ENCODE measurements at regions not wholly inside any gene's neighbourhood (a gene's known extent, or its start where the extent isn't known, plus 50 kb on each side); places are given as distances from the start of the nearest gene placed in this dataset.

DNA sequence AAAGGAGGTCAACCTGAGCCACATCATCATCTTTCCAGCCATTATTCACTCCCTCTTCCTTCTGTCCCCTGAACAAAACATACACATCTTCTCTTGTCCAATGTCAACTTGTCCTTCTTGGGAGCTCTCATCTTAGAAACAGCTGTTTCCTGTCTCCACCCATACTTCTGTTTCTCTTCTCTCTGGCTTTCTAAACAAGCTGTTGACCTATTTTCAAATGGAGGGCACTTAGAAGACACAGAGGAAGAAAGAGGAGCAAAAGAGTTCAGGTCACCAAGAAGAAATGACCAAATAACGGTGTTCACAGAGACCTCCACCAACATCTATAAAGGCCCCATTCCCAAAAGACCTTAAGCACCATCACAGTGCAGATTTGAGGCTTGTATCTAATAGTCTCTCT is 355.9 kb upstream of the HNRNPA3 start:
- Histone ChIP-seq H3K4me1 (ENCODE audit: insufficient read depth, low read length, poor library complexity, severe bottlenecking) (peaks cover 2% of the 10 kb centered on the region), H3K4me3 (ENCODE audit: low read depth, low read length, poor library complexity, severe bottlenecking) (no peak overlapping the region), H3K27ac (ENCODE audit: low read depth, low read length, poor library complexity, severe bottlenecking) (no peak overlapping the region), H3K36me3 (ENCODE audit: insufficient read depth, low read length, poor library complexity, severe bottlenecking) (no peaks in the 10 kb centered on the region), H3K27me3 (replicated peaks; ENCODE audit: insufficient read depth, low read depth, low read length, poor library complexity) (no peaks in the 10 kb centered on the region), H3K9me3 (ENCODE audit: low read depth, low read length, poor library complexity, severe bottlenecking) (no peaks in the 10 kb centered on the region)
- ChIA-PET POLR2A (ENCODE audit: low non-redundant PET) (no interaction called here), CTCF (no interaction called here)
- DNase-seq (ENCODE audit: low spot score) = no peak
- no TSS peak for BruUV-seq (replicated peaks)
- intact Hi-C loops (cut with micrococcal nuclease; ENCODE audit: unreplicated experiment) = no loop called here
- TF ChIP-seq EZH2 (IDR thresholded peaks at IDR 0.05; ENCODE audit: borderline replicate concordance, low read depth, low read length, poor library complexity, severe bottlenecking) = no peak
- TF ChIP-seq, protein P1, sequence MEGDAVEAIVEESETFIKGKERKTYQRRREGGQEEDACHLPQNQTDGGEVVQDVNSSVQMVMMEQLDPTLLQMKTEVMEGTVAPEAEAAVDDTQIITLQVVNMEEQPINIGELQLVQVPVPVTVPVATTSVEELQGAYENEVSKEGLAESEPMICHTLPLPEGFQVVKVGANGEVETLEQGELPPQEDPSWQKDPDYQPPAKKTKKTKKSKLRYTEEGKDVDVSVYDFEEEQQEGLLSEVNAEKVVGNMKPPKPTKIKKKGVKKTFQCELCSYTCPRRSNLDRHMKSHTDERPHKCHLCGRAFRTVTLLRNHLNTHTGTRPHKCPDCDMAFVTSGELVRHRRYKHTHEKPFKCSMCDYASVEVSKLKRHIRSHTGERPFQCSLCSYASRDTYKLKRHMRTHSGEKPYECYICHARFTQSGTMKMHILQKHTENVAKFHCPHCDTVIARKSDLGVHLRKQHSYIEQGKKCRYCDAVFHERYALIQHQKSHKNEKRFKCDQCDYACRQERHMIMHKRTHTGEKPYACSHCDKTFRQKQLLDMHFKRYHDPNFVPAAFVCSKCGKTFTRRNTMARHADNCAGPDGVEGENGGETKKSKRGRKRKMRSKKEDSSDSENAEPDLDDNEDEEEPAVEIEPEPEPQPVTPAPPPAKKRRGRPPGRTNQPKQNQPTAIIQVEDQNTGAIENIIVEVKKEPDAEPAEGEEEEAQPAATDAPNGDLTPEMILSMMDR (conservative IDR thresholded peaks at IDR 0.05; ENCODE audit: low read depth, low read length) = no peak

DNA sequence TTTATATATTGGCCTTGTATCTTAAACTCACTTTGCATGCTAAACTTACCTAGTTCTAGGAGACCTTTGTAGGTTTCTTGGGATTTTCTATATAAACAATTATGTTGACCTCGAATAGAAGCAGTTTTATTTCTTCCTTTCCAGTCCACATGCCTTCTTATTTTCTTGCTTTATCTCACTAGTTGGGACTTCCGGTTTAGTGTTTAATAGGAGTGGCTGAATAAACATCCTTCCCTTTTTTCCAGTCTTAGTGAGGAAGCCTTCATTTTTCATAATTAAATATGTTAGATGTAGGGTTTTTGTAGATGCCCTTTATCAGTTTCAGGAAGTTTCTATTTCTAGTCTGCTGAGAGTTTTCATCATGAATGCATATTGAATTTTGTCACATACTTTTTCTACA is 347.3 kb upstream of the HNRNPA3 start:
- no TSS peak for BruUV-seq (replicated peaks)
- H3K27me3 ChIP-seq (replicated peaks; ENCODE audit: insufficient read depth, low read depth, low read length, poor library complexity) = no peaks in the 10 kb centered on the region

DNA sequence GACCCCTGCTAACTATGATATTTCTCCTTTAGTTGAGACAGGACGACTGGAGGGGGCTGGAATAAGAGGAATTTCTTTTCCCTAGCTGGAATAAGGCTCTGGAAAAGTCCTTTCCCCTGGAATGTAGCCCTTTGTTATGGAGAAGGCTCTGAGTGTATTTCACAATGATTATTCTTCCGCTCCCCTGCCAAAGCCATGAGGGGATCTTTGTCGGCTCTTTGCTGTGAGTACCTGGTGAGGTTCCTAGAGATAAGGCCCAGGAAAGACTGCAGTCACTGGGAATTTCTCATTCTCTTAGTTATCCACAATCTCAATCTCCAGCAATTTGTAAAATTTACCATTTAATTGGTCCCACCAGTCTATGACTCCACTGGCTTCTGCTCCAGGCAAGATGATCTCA is 340.2 kb upstream of the HNRNPA3 start:
- ChIA-PET CTCF (no interaction called here), POLR2A (ENCODE audit: low non-redundant PET) (no interaction called here)
- no peaks in the 10 kb centered on the region for H3K27me3 ChIP-seq (replicated peaks; ENCODE audit: insufficient read depth, low read depth, low read length, poor library complexity)
- peaks cover 15% of the 10 kb centered on the region for H3K9me3 ChIP-seq (ENCODE audit: low read depth, low read length, poor library complexity, severe bottlenecking)
- H3K36me3 ChIP-seq (ENCODE audit: insufficient read depth, low read length, poor library complexity, severe bottlenecking) = no peaks in the 10 kb centered on the region
- no peak for DNase-seq (ENCODE audit: low spot score)
- no peak overlapping the region for H3K4me3 ChIP-seq (ENCODE audit: low read depth, low read length, poor library complexity, severe bottlenecking)
- TF ChIP-seq EZH2 (IDR thresholded peaks at IDR 0.05; ENCODE audit: borderline replicate concordance, low read depth, low read length, poor library complexity, severe bottlenecking) = no peak
- no TSS peak for BruUV-seq (replicated peaks)
- intact Hi-C loops (cut with micrococcal nuclease; ENCODE audit: unreplicated experiment) = no loop called here
- no peak overlapping the region for H3K27ac ChIP-seq (ENCODE audit: low read depth, low read length, poor library complexity, severe bottlenecking)
- H3K4me1 ChIP-seq (ENCODE audit: insufficient read depth, low read length, poor library complexity, severe bottlenecking) = no peaks in the 10 kb centered on the region

More for the DNA sequence above, 347.3 kb upstream of the HNRNPA3 start:
- no peak for DNase-seq (ENCODE audit: low spot score)
- no peaks in the 10 kb centered on the region for H3K9me3 ChIP-seq (ENCODE audit: low read depth, low read length, poor library complexity, severe bottlenecking)
- CTCF ChIA-PET = no interaction called here
- H3K4me3 ChIP-seq (ENCODE audit: low read depth, low read length, poor library complexity, severe bottlenecking) = no peak overlapping the region
- POLR2A ChIA-PET (ENCODE audit: low non-redundant PET) = no interaction called here
- intact Hi-C loops (cut with micrococcal nuclease; ENCODE audit: unreplicated experiment) = no loop called here
- TF ChIP-seq, protein P1 (conservative IDR thresholded peaks at IDR 0.05; ENCODE audit: low read depth, low read length) = no peak
- no peak for TF ChIP-seq EZH2 (IDR thresholded peaks at IDR 0.05; ENCODE audit: borderline replicate concordance, low read depth, low read length, poor library complexity, severe bottlenecking)
- H3K27ac ChIP-seq (ENCODE audit: low read depth, low read length, poor library complexity, severe bottlenecking) = no peak overlapping the region
- no peaks in the 10 kb centered on the region for H3K36me3 ChIP-seq (ENCODE audit: insufficient read depth, low read length, poor library complexity, severe bottlenecking)
- no peaks in the 10 kb centered on the region for H3K4me1 ChIP-seq (ENCODE audit: insufficient read depth, low read length, poor library complexity, severe bottlenecking)

DNA sequence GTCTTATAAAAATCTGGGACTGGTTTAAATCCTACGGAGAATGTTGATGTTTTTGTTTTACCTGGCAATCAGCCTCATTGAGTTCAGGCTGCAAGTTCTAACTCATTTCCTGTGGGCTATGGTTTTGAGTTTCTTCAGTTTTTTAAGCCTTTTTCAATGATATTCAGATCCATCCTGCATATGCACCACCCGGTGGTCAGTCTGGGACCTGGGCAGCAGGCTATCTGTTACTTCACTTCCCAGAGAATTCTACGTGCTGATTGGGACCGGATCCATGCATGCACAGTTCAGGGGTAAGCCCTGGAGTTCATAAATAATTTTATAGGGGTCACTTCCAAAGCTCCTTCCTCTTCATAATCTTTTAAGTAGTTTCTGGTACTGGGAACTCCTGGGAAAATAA is 339.2 kb upstream of the HNRNPA3 start:
- BruUV-seq (replicated peaks) = no TSS peak
- ChIA-PET CTCF (no interaction called here), POLR2A (ENCODE audit: low non-redundant PET) (no interaction called here)
- intact Hi-C loops (cut with micrococcal nuclease; ENCODE audit: unreplicated experiment) = no loop called here
- H3K27me3 ChIP-seq (replicated peaks; ENCODE audit: insufficient read depth, low read depth, low read length, poor library complexity) = no peaks in the 10 kb centered on the region
- no peak for DNase-seq (ENCODE audit: low spot score)
- no peak overlapping the region for H3K27ac ChIP-seq (ENCODE audit: low read depth, low read length, poor library complexity, severe bottlenecking)
- H3K9me3 ChIP-seq (ENCODE audit: low read depth, low read length, poor library complexity, severe bottlenecking) = peaks cover 15% of the 10 kb centered on the region
- H3K4me3 ChIP-seq (ENCODE audit: low read depth, low read length, poor library complexity, severe bottlenecking) = no peak overlapping the region
- no peaks in the 10 kb centered on the region for H3K36me3 ChIP-seq (ENCODE audit: insufficient read depth, low read length, poor library complexity, severe bottlenecking)
- TF ChIP-seq, protein P1 (conservative IDR thresholded peaks at IDR 0.05; ENCODE audit: low read depth, low read length) = 0 out of 2 replicates have a peak, but pooled peaks have one; percentile 26
- TF ChIP-seq EZH2 (IDR thresholded peaks at IDR 0.05; ENCODE audit: borderline replicate concordance, low read depth, low read length, poor library complexity, severe bottlenecking) = no peak
- H3K4me1 ChIP-seq (ENCODE audit: insufficient read depth, low read length, poor library complexity, severe bottlenecking) = no peaks in the 10 kb centered on the region
